H1 (cell line): ENCODE measurements at regions not wholly inside any gene's neighbourhood (a gene's known extent, or its start where the extent isn't known, plus 50 kb on each side); places are given as distances from the start of the nearest gene placed in this dataset.

ENCODE experiments used
- YY1 ChIP-seq: IDR thresholded peaks from 2 replicates; pipeline ENCODE4 v1.6.1; 2011; ENCODE audit warnings: low read depth, mild to moderate bottlenecking, low read length
- TF ChIP-seq, protein P1 (sequence below), 3 experiments: IDR thresholded peaks; 1 replicate in 2 of 3; 2 replicates in 1 of 3; pipeline versions ENCODE4 v1.5.1 to v1.6.1; 2011; ENCODE audit warnings: low read length in 3 of 3, mild to moderate bottlenecking in 3 of 3, inconsistent platforms in 2 of 3, low read depth in 1 of 3, moderate library complexity in 1 of 3; ENCODE audit not compliant: insufficient read depth in 1 of 3; ENCODE audit errors: control extremely low read depth in 1 of 3

DNA sequence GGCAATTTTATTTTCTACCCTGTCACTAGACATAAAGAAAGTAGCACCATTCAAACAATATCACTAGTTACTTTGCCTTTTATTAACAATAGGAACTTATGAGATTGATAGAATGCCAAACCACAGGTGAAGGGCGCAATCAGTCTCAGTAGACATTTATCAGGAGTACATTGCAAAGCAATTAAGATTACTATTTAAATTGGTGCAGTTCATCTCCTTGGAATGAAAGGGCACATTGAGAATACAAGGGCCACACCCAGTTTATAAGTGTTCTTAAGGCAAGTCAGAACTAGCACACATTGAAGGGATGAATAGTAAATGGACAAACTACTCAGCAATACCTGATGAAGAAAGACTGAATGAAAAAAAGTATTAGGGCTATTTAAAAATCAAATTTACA, 601.4 kb downstream of the C12orf50 start (continued):
- no peak for TF ChIP-seq YY1
- TF ChIP-seq, protein P1, sequence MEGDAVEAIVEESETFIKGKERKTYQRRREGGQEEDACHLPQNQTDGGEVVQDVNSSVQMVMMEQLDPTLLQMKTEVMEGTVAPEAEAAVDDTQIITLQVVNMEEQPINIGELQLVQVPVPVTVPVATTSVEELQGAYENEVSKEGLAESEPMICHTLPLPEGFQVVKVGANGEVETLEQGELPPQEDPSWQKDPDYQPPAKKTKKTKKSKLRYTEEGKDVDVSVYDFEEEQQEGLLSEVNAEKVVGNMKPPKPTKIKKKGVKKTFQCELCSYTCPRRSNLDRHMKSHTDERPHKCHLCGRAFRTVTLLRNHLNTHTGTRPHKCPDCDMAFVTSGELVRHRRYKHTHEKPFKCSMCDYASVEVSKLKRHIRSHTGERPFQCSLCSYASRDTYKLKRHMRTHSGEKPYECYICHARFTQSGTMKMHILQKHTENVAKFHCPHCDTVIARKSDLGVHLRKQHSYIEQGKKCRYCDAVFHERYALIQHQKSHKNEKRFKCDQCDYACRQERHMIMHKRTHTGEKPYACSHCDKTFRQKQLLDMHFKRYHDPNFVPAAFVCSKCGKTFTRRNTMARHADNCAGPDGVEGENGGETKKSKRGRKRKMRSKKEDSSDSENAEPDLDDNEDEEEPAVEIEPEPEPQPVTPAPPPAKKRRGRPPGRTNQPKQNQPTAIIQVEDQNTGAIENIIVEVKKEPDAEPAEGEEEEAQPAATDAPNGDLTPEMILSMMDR (IDR thresholded peaks at IDR 0.05; ENCODE audit: control extremely low read depth in 1 of 3, insufficient read depth in 1 of 3, low read depth in 1 of 3, low read length in 3 of 3): no peak
